NCI-H146 treated with DMSO at 0.1 percent for 48 hours (cell line): ENCODE measurements at regions not wholly inside any gene's neighbourhood (a gene's known extent, or its start where the extent isn't known, plus 50 kb on each side); places are given as distances from the start of the nearest gene placed in this dataset.
"Not testable (repeated sequence)": the region's sequence is repeated elsewhere in the genome, so short reads cannot be mapped to it uniquely, and the experiment has no call there.

Experiments
- DNase-seq: peaks from one replicate; lab custom pipeline; 2025; ENCODE audit not compliant: unreplicated experiment; lab: John Stamatoyannopoulos, UW

DNA sequence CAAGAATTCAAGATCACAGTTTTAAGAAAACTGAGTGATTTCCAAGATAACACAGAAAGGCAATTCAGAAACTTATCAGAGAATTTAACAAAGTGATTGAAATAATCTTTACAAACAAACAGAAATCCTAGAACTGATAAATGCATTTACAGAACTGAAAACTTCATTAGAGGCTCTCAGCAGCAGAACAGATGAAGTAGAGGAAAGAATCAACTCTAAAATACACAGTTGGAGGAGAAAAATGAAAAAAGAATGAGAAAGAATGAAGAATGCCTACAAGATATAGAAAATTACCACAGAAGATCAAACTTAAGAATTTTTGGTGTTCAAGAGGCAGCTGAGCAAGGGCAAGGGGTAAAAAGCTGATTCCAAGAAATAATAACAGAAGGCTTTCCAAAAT, 168.8 kb downstream of the POLR2M start:
- DNase-seq = no peak

DNA sequence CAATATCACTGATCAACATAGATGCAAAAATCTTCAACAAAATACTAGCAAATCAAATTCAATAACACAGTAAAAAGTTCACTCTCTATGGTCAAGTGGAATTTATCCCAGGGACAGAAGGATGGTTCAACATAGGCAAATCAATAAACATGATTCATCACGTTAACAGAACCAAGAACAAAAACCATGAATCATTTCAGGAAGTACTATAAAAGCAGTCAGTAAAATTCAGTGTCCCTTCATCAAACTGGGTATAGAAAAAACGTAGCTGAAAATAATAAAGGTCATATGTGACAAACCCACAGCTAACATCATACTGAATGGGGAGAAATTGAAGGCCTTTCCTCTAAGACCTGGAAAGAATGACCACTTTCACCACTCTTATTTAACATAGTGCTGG, 172.1 kb downstream of the POLR2M start:
- DNase-seq = no peak

DNA sequence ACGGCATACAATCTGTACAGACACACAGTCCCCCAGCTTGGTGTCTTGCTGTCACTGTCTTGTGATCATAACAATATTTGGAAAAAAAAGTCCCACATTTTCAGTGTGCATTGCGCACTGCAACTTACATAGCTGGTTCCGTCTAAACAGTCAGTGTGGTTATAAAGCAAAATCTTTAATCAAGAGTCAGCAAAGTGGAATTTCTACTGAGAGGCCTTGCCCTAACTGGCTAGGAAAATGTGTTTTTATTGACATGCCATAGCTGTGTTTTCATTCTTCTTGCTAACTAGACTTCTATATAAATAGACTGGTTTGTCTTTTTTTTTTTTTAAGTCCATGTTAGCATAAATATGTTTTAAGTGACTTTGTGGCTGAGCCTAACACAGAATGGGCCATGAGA, 174.8 kb downstream of the POLR2M start:
- no peak for DNase-seq

DNA sequence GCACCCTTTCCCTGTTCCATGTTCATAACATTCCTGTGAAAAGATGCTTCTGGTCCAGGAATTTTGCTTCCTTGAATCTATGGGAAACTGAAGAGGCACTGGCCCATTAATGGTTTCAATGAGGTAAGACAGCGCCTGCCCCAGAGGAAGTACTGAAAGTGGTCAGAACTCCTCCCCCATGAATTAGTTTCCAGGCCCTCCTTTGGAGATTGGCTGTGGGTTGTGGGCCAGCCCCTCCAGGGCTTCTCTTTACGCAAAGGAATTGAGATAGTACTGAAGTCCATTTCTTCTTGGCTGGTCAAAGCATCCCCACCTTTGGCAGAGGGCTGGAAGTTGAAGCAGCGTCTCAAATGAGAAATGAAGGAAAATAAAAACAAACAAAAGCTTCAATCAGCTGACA, 175.5 kb downstream of the POLR2M start:
- no peak for DNase-seq

DNA sequence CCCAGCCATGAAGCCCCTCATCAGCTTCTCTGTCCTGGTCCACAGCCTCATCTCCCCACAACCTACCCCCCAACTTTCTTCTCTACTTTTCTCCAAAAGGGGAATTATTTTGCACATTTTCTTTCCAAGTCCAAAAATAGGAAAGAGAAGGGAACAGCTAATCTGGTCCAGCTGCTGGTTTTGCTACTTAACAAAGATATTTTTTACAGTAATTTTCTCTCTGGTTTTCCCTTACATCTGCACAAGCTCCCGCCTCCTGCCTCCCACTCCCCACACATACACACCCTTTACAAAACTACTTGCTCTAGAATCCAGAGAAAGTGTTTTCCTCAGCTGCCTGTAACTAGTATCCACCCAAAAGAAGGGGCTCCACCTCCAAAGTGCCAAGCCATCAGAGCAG, 177.2 kb downstream of the POLR2M start:
- no peak for DNase-seq

DNA sequence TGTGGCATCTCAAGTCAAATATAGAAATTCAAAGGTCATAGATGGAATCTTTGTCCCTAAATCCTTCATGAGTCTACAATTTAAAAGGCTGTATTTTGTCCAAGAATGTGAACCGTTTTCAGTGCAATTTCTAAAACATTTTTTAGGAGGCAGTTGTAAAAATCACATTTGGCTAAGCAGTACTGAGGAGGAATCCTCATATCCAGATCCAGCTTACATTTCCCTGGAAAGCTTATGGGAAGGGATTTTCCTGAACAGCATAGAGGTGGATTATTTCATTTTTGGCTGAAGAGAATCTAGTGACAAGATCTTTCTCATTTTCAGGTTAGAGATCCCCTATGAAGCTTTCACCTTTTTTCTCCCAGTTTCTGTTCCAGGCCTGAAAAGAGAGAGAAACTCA, 178.4 kb downstream of the POLR2M start:
- DNase-seq = no peak

DNA sequence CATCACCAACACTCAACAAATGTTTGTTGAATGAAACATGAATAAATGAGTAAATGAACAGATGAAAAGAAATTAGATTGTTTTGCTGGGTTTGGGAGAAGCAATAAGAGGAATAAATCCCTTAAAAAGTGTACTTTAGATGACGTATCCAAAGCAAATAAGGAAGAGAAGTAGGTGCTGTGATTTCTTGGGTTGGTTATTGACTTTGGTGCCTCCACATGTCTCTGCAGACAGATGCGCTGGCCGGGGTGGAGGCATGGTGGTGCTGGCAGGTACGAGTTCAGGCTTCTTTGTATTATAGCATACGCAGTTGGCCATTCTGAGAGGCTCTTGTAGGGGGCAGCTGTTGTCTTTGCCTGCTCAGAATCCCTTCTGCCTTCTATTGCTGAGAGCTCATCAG, 178.9 kb downstream of the POLR2M start:
- DNase-seq = no peak

DNA sequence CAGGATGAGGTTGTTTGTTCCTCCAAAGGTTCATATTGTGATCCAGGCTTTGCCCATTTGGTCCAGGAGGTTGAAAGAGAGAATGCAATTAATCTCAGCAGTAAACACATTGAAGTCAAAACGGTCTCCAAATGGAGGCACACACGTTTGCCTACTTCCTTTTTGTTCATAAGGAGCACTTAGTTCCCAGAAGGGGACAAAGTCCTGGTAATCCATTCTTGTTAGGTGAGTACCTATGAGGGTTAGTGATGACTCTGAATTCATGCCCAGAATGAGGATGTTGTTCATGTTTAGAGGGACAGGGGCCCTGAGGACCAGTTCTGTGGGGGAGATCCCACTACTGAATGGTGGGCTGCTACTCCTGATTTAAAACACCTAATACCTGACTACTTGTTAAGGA, 177.7 kb downstream of the ALDH1A2 start:
- no peak for DNase-seq

DNA sequence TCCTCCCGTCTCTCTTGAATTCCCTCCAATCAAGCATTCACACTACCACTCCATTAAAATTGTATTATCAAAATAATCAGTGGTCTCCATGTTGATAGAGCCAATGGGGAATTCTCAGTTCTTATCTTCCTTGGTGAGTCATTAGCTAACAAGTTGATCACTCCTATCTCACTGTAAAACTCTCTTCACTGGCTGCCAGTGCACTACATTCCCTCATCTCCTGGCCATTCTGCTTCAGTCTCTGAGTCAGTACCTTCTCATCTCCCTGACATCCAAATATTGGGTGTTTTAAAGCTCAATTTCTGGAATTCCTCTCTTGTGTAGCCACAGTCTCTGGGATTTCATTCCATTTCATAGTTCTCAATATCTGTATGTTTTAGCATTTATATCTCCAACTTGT, 175.2 kb downstream of the ALDH1A2 start:
- DNase-seq = no peak

DNA sequence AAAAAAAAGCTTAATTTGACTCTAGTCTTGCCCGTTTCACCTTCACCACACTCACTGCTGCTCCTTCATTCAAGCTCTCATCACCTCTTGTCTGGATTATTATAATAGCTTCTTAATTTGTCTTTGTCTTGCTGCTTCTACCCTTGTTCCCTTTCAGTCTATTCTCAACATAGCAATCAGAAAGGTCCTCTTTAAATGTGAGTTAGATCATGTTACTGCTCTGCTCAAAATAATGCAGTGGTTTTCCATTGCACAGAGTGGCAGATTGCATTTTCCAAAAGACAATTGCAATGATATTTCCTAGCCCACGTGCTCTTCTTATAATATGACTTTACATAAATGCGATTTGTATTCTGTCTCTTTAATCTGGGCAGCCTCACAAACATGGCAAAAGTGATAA, 174.6 kb downstream of the ALDH1A2 start:
- DNase-seq = no peak

DNA sequence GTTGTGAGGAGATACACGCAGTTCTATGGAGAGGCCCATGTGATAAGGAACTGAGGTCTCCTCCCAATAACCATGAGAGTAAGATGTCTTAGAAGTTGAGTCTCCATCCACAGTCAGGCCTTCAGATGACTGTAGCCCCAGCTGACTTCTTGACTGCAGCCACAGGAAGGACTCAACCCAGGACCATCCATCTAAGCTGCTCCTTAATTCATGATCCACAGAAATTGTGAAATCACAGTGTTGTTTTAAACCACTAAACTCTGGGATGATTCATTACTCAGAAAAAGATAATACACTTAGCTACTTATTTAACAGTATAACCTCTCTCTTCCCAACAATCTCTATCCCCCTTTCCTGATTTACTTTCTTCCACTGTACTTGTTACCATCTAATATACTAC, 173.3 kb downstream of the ALDH1A2 start:
- DNase-seq = no peak

DNA sequence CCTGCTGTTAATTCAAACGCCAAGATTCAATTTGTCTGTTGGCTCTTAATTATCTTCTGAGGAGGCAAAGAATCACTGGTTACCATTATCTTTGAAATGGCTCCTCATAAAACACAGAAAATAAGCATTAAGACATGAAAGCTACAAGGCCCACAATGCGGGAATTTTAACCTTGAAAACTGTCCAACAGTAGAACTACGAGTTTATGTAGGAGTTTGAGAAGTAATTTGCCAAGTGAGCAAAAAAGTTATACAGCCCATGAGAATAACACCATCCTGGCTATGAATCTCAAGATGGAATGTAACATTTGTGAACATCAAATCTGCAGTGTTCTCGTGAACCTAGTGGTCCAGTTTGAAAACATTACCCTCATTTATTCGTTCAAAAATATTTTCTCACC, 172.5 kb downstream of the ALDH1A2 start:
- no peak for DNase-seq

DNA sequence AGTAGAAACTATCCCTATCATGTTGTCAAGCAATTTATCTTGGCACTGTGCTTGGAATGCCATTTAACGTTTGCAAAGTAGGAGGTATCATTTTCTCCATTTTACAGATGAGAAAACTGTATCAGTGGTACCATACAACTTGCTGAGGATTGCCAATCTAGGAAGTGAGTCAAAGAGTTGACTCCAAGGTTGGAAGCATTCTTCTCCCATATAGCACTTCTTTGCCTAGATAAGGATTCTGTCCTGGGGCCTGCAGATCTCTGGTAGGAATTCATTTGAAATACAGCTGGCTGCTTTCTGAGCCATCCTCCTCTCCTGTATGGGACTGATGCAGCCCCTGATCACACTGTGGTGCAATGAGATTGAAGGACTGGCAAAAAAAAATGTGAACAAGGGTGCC, 170.2 kb downstream of the ALDH1A2 start:
- DNase-seq = no peak

DNA sequence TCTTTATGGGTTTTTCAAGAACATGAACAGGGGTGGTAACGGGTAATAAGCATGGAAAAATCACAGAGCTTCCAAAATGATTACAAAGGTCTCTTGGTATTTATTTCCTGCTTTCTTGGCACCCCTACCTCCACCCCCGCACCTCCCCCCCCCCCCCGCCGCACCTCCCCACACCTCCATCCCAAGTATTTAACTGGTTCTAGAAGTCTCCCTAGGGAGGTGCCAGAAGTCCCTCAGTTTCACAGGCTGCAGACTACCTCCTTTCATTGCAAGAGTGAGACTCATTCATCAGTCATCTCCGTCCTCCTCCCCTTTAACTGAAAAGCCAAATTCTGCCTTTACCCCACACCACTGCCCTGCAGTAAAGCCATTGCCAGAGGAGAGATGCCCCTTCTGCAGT, 169.4 kb downstream of the ALDH1A2 start:
- no peak for DNase-seq

DNA sequence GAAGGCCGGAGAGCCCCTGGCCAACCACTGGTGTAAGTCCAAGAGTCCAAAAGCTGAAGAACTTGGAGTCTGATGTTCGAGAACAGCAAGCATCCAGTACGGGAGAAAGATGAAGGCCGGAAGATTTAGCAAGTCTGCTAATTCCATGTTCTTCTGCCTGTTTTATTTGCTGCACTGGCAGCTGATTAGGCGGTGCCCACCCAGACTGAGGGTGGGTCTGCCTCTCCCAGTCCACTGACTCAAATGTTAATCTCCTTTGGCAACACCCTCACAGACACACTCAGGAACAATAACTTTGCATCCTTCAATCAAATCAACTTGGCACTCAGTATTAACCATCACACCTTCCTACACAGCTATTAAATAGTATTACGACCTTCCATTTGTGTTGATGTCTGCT, 168.6 kb downstream of the ALDH1A2 start:
- not testable (repeated sequence) for DNase-seq

DNA sequence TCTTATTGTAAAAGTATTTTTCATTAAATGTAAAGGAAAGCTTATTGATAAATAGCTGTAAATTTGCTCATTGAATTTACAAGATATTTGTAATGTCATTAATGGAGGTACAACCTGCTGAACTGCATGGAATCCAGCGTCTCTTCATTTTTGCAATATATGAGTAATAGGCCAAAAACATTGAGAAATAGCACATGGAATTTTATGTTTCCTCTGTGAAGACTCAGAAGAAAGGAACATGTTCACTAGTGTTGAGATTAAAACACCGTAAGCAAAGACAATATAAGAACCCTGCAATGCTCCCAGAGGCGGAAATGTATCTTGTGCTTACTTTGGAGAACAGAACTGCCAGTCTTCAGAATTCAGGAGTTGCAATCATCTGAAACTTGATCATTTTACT, 167.6 kb downstream of the ALDH1A2 start:
- DNase-seq = no peak

DNA sequence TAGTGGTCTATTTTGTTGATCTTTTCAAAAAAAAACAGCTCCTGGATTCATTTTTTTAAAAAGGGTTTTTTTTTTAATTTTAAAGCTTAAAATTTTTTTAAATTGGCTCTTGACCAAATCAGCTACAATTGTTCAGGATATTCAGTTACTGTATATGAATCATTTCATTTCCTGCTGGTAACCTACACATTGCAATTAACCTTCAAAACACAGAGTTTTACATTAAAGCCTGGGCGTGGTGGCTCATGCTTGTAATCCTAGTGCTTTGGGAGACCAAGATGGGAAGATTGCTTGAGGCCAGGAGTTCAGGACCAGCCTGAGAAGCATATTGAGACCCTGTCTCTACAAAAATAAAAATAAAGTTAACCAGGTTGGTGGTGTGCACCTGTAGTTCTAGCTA, 163.4 kb downstream of the ALDH1A2 start:
- DNase-seq = no peak
